ENCODE measurements at regions not wholly inside any gene's neighbourhood (a gene's known extent, or its start where the extent isn't known, plus 50 kb on each side); places are given as distances from the start of the nearest gene placed in this dataset.

GRCh38 chr12:75868501-75868900 lies 163.1 kb downstream of the PHLDA1 start:
- Histone ChIP-seq H3K9me3 (ENCODE audit: control insufficient read depth, insufficient read depth, low read depth, low read length) (no peaks in the 10 kb centered on the region), H3K36me3 (ENCODE audit: control insufficient read depth in 2 of 2, insufficient read depth in 1 of 2, low read length in 2 of 2) (no peaks in the 10 kb centered on the region), H3K4me3 (ENCODE audit: low read depth, low read length) (no peak overlapping the region), H3K4me1 (ENCODE audit: control insufficient read depth, insufficient read depth, low read length) (no peaks in the 10 kb centered on the region), H3K27ac (ENCODE audit: extremely low read depth, low read depth, low read length) (no peak overlapping the region)
- ChIA-PET CTCF (no interaction called here), POLR2A (no interaction called here)
- TF ChIP-seq KLF17 (tag by site-specific recombination; IDR thresholded peaks at IDR 0.05), result no peak
- no peak for TF ChIP-seq GLIS2 (tag by site-specific recombination; IDR thresholded peaks at IDR 0.05)
- TF ChIP-seq EGR2 (tag by site-specific recombination; IDR thresholded peaks at IDR 0.05; ENCODE audit: low read depth), result no peak
- TF ChIP-seq ZNF112 (tag by site-specific recombination; IDR thresholded peaks at IDR 0.05), result no peak
- TF ChIP-seq ZSCAN5A (tag by site-specific recombination; IDR thresholded peaks at IDR 0.05), result no peak
- no peak for TF ChIP-seq ZNF785 (tag by site-specific recombination; IDR thresholded peaks at IDR 0.05)
- TF ChIP-seq ZNF157 (tag by site-specific recombination; IDR thresholded peaks at IDR 0.05), result no peak
- TF ChIP-seq HOXA7 (CRISPR knock-in tag; IDR thresholded peaks at IDR 0.05; ENCODE audit: borderline replicate concordance), result no peak
- TF ChIP-seq ZNF148 (tag by site-specific recombination; IDR thresholded peaks at IDR 0.05; ENCODE audit: borderline replicate concordance), result no peak
- no peak for TF ChIP-seq CTCF (tag by site-specific recombination; IDR thresholded peaks at IDR 0.05)
- TF ChIP-seq ZNF830 (tag by site-specific recombination; IDR thresholded peaks at IDR 0.05; ENCODE audit: low read depth), result no peak

GRCh38 chr12:75865315-75865714 lies 166.3 kb downstream of the PHLDA1 start:
- no peak for TF ChIP-seq KLF9 (tag by site-specific recombination; IDR thresholded peaks at IDR 0.05; ENCODE audit: low read depth)
- TF ChIP-seq ZBTB49 (tag by site-specific recombination; IDR thresholded peaks at IDR 0.05; ENCODE audit: low read depth), result no peak
- CTCF ChIA-PET, result no interaction called here
- POLR2A ChIA-PET, result interaction anchor here (1.4 kb wide), 1 partner anchor 166 kb away, joined by 4 read pairs; the partner anchor contains the start of gene PHLDA1
- Histone ChIP-seq H3K27ac (ENCODE audit: extremely low read depth, low read depth, low read length) (no peak overlapping the region), H3K4me1 (ENCODE audit: control insufficient read depth, insufficient read depth, low read length) (no peaks in the 10 kb centered on the region), H3K36me3 (ENCODE audit: control insufficient read depth in 2 of 2, insufficient read depth in 1 of 2, low read length in 2 of 2) (no peaks in the 10 kb centered on the region), H3K9me3 (ENCODE audit: control insufficient read depth, insufficient read depth, low read depth, low read length) (no peaks in the 10 kb centered on the region), H3K4me3 (ENCODE audit: low read depth, low read length) (no peak overlapping the region)
